ENCODE measurements at regions not wholly inside any gene's neighbourhood (a gene's known extent, or its start where the extent isn't known, plus 50 kb on each side); places are given as distances from the start of the nearest gene placed in this dataset.

GRCh38 chr5:67404256-67405100 lies 207.9 kb upstream of the CD180 start:
- no peak for TF ChIP-seq CTCF (IDR thresholded peaks at IDR 0.05; ENCODE audit: low read depth, low read length, poor library complexity, severe bottlenecking)
- no peak for TF ChIP-seq EZH2phosphoT487 (IDR thresholded peaks at IDR 0.05; ENCODE audit: borderline replicate concordance, low read length)
- H3K9me2 ChIP-seq (replicated peaks; ENCODE audit: control insufficient read depth, low read length) = no peaks in the 10 kb centered on the region
- H3K4me2 ChIP-seq (ENCODE audit: low read length) = no peak overlapping the region
- no peaks in the 10 kb centered on the region for H3F3A ChIP-seq (ENCODE audit: control insufficient read depth, insufficient read depth)
- no peaks in the 10 kb centered on the region for H3K27me3 ChIP-seq (ENCODE audit: control insufficient read depth, low read length)
- no peak overlapping the region for H3K27ac ChIP-seq (ENCODE audit: low read depth, low read length)
- H3K36me3 ChIP-seq (ENCODE audit: control insufficient read depth, low read length) = no peaks in the 10 kb centered on the region
- no peak overlapping the region for H3K4me3 ChIP-seq (ENCODE audit: low read length)
- peaks cover 7% of the 10 kb centered on the region for H3K4me1 ChIP-seq (ENCODE audit: control insufficient read depth, low read length)
- H3K79me2 ChIP-seq (ENCODE audit: control insufficient read depth, low read length) = no peaks in the 10 kb centered on the region
- no peaks in the 10 kb centered on the region for H4K20me1 ChIP-seq (ENCODE audit: control insufficient read depth, insufficient read depth, low read depth, low read length)
- H3K9me3 ChIP-seq (ENCODE audit: control insufficient read depth, insufficient read depth, low read length) = no peaks in the 10 kb centered on the region

DNA sequence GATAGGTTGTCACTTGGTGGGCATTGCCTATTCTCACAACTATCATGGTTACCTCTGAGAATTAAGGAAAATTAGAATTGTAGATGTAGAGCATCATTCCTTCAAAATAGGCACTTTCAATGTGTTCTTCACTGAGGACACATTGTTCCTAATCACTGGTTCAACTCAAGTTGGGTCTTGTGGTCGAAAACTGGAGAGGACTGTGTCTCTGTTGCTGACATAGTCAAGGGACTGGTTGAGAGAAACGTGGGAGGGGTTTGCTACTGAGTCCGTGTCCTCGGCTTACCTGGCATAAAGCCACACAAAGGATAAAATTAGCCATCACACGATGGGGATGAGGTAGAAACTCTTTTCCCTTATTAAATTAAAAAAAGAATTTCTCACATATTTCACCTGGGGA lies 205.9 kb upstream of the CD180 start:
- H3K4me1 ChIP-seq (ENCODE audit: control insufficient read depth, low read length) = no peaks in the 10 kb centered on the region
- no peaks in the 10 kb centered on the region for H3K9me3 ChIP-seq (ENCODE audit: control insufficient read depth, insufficient read depth, low read length)
- no peaks in the 10 kb centered on the region for H3K79me2 ChIP-seq (ENCODE audit: control insufficient read depth, low read length)
- H4K20me1 ChIP-seq (ENCODE audit: control insufficient read depth, insufficient read depth, low read depth, low read length) = no peaks in the 10 kb centered on the region
- H3K9me2 ChIP-seq (replicated peaks; ENCODE audit: control insufficient read depth, low read length) = no peaks in the 10 kb centered on the region
- no peaks in the 10 kb centered on the region for H3K36me3 ChIP-seq (ENCODE audit: control insufficient read depth, low read length)
- no peaks in the 10 kb centered on the region for H3K27me3 ChIP-seq (ENCODE audit: control insufficient read depth, low read length)
- H3F3A ChIP-seq (ENCODE audit: control insufficient read depth, insufficient read depth) = no peaks in the 10 kb centered on the region
- no peak overlapping the region for H3K4me2 ChIP-seq (ENCODE audit: low read length)
- TF ChIP-seq EZH2phosphoT487 (IDR thresholded peaks at IDR 0.05; ENCODE audit: borderline replicate concordance, low read length) (no peak), CTCF (IDR thresholded peaks at IDR 0.05; ENCODE audit: low read depth, low read length, poor library complexity, severe bottlenecking) (no peak)
- H3K27ac ChIP-seq (ENCODE audit: low read depth, low read length) = no peak overlapping the region
- H3K4me3 ChIP-seq (ENCODE audit: low read length) = no peak overlapping the region

DNA sequence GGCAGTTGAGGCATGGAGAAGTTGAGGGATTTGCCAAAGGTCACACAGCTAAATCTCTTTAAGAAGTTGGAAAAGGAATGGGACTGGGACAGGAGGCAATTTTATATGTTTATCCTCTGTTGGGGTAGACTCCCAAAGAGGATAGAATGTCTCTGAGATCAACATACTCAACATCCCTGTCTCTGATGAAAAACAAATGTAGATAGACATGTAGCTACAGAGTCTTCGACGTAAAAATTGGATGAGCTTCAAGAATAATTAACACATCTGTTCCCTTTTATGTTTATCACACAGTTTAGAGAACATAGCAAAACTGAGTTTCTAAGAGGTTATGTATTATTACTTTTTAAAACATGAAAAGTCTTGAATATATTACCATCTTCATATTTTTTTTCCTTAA lies 204.6 kb upstream of the CD180 start:
- H3K27ac ChIP-seq (ENCODE audit: low read depth, low read length) = no peak overlapping the region
- no peaks in the 10 kb centered on the region for H3K27me3 ChIP-seq (ENCODE audit: control insufficient read depth, low read length)
- no peaks in the 10 kb centered on the region for H3K36me3 ChIP-seq (ENCODE audit: control insufficient read depth, low read length)
- no peaks in the 10 kb centered on the region for H3K79me2 ChIP-seq (ENCODE audit: control insufficient read depth, low read length)
- no peak overlapping the region for H3K4me2 ChIP-seq (ENCODE audit: low read length)
- no peak for TF ChIP-seq EZH2phosphoT487 (IDR thresholded peaks at IDR 0.05; ENCODE audit: borderline replicate concordance, low read length)
- TF ChIP-seq CTCF (IDR thresholded peaks at IDR 0.05; ENCODE audit: low read depth, low read length, poor library complexity, severe bottlenecking) = no peak
- no peak overlapping the region for H3K4me3 ChIP-seq (ENCODE audit: low read length)
- no peaks in the 10 kb centered on the region for H4K20me1 ChIP-seq (ENCODE audit: control insufficient read depth, insufficient read depth, low read depth, low read length)
- H3K9me3 ChIP-seq (ENCODE audit: control insufficient read depth, insufficient read depth, low read length) = no peaks in the 10 kb centered on the region
- H3K9me2 ChIP-seq (replicated peaks; ENCODE audit: control insufficient read depth, low read length) = no peaks in the 10 kb centered on the region
- no peaks in the 10 kb centered on the region for H3K4me1 ChIP-seq (ENCODE audit: control insufficient read depth, low read length)
- H3F3A ChIP-seq (ENCODE audit: control insufficient read depth, insufficient read depth) = no peaks in the 10 kb centered on the region

Data from DOHH2 (cell line).